SK-N-SH treated with all-trans-retinoic acid at 6 μM for 48 hours (cell line): ENCODE measurements at regions not wholly inside any gene's neighbourhood (a gene's known extent, or its start where the extent isn't known, plus 50 kb on each side); places are given as distances from the start of the nearest gene placed in this dataset.

Source experiments
- CREB5 ChIP-seq: fragments of 250-450 bp; sonication (Bioruptor Pico); IDR thresholded peaks from 2 replicates; pipeline ENCODE4 v1.5.1; 2020; ENCODE audit warnings: low read depth, mild to moderate bottlenecking, moderate library complexity
- CSRNP3 ChIP-seq: fragments of 250-450 bp; sonication (Bioruptor Pico); IDR thresholded peaks from 2 replicates; pipeline ENCODE4 v1.5.1; 2021; ENCODE audit warnings: mild to moderate bottlenecking, moderate library complexity
- RARB ChIP-seq: fragments of 250-450 bp; sonication (Bioruptor Pico); IDR thresholded peaks from 2 replicates; pipeline ENCODE4 v1.8.0; 2021; ENCODE audit warnings: mild to moderate bottlenecking, moderate library complexity
- SNAI2 ChIP-seq: fragments of 250-450 bp; sonication (Bioruptor Pico); IDR thresholded peaks from 2 replicates; pipeline ENCODE4 v1.5.0; 2020; ENCODE audit warnings: mild to moderate bottlenecking, moderate library complexity
- TCF4 ChIP-seq: fragments of 250-450 bp; sonication (Bioruptor Pico); IDR thresholded peaks from 2 replicates; pipeline ENCODE4 v1.8.0; 2021; ENCODE audit warnings: mild to moderate bottlenecking, moderate library complexity, borderline replicate concordance
- ZFP30 ChIP-seq: fragments of 450-650 bp; formaldehyde crosslinking; IDR thresholded peaks from 2 replicates; pipeline ENCODE4 v1.5.0; 2022; ENCODE audit warnings: mild to moderate bottlenecking, moderate library complexity

GRCh38 chr4:155612074-155612473 is 54.6 kb upstream of the GUCY1A1 start:
- TF ChIP-seq CSRNP3 (CRISPR knock-in tag) (no peak), ZFP30 (CRISPR knock-in tag) (no peak), TCF4 (no peak), SNAI2 (CRISPR knock-in tag) (no peak), CREB5 (CRISPR knock-in tag) (no peak), RARB (no peak)
